GM12891 (cell line): ENCODE measurements at regions not wholly inside any gene's neighbourhood (a gene's known extent, or its start where the extent isn't known, plus 50 kb on each side); places are given as distances from the start of the nearest gene placed in this dataset.

Experiments
- POLR2AphosphoS5 ChIP-seq: IDR thresholded peaks from 2 replicates; pipeline ENCODE4 v1.6.1; 2011; ENCODE audit warnings: low read depth, low read length, control low read depth
- TAF1 ChIP-seq: IDR thresholded peaks from 2 replicates; pipeline ENCODE4 v1.6.1; 2011; ENCODE audit warnings: low read depth, low read length, control low read depth

DNA sequence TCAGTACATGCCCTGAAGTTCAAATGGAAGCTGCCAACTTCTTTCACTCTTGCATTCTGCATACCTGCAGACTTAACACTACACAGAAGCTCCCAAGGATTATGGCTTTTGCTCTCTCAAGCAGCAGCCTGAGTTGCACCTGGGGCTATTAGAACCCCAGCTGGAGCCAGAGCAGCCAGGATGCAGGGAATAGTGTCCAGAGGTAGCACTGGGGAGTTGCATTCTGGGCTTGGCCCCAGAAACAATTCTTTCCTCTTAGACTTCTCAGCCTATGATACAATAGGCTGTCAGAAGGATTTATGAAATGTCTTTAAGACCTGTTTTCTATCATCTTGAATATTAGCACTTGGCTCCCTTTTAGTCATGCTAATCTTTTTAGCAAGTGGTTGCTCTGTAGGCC is 886.7 kb upstream of the GHITM start:
- TF ChIP-seq POLR2AphosphoS5 (no peak), TAF1 (no peak)
